ENCODE measurements at regions not wholly inside any gene's neighbourhood (a gene's known extent, or its start where the extent isn't known, plus 50 kb on each side); places are given as distances from the start of the nearest gene placed in this dataset.
"Not testable (repeated sequence)": the region's sequence is repeated elsewhere in the genome, so short reads cannot be mapped to it uniquely, and the experiment has no call there.

DNA sequence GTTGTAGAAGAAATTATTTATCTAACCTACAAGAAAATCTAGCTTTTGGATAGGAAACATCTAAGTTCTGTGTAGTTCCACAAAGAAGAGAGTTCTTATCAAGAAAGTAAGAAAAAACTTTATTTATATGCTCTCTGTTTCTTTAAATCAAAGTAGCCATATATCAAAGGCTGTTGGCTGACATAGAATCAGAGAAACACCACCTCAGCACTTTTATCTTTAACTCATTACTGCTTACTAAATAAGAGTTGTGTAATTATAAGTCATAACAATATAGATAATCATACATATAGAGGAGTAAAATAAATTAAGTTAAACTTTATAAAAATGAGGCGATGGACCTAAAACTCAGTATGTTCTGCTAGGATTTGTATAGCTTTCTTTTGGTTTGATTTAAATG lies 570.6 kb downstream of the PCDH17 start:
- no peak for DNase-seq

DNA sequence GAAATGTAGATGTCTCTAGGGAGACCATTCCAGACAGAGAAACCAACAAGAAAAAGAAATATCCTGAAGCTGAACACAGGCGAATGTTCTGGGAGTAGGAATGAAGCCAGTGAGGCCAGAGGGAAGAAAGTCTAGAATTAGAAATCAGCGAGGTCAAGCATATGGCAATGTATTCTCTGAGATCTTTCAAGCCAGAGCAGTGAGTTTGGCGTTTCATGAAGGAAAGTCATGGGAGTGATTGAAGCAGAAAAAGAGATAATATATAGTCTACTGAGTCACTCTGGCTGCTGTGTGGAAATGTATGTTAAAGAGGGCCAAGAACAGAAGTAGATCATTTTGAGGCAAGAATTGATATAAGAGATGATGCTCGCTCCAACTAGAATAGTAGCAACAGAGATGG lies 576.0 kb downstream of the PCDH17 start:
- no peak for DNase-seq

DNA sequence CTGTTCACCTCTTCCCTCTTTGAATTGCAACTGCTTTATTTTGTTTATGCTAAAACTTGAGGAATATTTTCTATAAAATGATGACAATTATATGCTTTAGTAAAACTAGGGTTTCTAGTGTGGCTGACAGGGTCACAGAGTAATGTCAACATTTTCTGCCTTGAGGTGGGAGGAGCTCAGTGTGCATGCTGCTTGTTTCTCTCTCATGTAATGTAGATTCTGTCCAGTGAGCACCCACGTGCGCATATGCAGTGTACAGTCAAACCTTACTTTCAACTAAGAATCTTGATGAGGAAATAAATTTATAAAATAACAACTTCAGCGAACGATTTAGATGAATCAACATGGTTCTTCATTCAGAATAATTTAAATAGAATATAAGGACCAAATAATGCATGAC lies 603.9 kb downstream of the PCDH17 start:
- DNase-seq = no peak

DNA sequence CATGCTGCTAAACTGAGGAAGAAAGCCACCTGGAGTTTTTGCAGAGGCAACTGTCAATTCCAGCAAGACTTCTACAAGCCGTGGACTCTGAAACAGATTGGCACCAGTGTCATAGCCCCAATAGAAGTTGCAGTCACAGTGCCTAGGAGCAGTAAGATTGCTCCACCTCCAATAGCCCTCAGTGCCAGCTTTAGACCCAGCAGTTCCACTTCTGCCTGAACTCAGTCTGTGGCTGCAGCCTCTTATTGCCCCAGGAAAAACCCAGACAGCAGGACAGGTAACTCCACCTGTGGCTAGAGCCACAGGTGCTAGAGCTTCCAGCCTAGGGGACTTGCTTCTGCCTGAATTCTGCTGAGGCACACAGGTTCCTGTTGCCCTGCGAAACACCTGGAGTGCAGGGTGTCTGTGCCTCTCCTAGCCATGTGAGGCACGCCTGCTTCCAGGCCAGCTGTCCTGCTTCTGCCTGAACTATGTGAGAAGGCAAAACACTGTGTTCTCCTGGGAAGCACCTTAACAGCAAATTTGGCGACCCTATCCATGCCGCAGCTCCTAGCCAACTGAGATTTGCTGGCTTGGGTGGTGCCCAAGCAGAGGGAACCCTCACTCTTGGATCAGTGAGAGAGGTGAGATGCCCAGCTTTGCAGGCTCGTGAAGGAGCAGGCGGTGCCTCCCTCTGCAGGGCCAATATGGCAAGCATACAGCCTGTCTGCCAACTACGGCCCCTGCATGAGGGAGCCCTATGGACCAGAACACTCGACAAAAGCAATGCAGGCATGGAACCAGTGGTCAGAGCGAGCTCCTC lies 607.6 kb downstream of the PCDH17 start:
- no peak for DNase-seq

DNA sequence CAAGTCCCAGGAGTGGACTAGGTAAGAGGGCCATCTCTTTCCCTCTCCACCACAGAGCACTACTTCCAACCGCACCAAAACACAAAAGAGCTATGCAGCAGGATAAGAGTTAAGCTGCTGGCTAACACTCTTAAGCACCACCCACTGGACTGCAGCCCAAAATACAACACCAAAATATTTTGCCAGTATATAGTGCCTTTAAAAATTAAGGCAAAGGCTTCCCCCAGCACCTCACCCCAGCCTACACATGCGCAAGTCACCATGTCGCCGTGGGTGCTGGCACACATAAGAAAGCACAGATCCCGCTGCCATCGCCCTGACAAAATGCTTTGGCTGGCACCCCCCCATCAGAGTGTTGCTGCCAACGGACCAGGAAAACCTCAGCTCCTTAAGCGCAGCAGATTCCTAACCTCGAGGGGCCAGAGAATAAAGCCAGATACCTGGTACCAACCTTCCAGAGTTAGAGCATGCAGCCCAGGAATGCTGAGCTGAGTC lies 608.3 kb downstream of the PCDH17 start:
- no peak for DNase-seq

DNA sequence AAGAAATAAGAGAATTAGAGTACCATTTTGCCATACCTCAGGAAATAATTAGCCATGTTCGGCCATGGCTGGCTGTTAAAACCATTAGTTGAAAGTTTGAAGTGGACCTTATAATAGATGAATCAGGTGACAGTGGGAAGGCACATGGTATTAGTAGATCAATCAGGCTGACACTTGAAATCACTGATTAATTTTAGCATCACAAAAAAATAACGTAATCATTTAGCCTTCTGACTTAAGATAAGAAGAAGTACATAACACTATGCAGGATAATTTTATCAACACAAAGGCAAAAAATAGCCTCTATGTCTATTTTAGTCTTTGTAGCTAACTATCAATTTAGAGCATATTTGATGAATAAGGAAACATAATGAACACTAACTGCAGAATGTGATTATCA lies 615.5 kb downstream of the PCDH17 start:
- no peak for DNase-seq

DNA sequence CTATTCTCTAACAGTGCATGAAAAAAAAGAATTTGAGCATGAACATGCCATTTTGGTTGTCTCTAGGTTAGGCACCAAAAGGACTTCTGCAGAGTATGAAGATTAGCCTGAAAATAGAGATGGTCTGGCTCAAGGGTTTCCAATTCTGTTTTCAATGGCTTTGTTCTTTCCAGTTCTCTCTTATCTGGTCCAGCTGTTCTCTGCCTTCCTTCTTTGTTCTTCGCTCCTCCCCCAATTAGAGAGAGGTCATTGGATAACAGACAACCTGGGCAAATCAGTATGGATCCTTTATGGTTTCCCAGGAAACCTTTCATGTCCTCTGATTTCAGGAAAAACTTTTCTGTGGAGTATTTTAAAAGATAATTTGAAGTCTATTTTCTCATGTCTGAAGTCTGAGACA lies 623.4 kb downstream of the PCDH17 start:
- no peak for DNase-seq

DNA sequence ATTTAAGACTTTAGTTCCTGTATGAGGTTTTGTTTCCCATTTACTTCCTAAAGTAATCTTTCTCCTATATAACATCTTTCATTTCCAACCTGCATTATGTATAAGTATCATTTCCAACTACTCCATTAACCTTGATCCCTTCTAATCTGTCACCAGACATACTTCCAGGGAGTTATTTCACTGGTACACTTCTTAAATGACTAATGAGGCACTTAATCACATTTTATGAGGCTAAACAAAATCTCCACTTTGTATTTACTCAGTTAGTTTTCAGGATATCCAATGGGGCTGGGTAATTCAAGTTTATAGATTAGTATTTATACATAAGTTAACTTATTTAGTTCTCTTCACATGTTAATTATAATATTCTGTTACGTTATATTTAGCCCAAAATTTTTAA lies 634.7 kb downstream of the PCDH17 start:
- no peak for DNase-seq

DNA sequence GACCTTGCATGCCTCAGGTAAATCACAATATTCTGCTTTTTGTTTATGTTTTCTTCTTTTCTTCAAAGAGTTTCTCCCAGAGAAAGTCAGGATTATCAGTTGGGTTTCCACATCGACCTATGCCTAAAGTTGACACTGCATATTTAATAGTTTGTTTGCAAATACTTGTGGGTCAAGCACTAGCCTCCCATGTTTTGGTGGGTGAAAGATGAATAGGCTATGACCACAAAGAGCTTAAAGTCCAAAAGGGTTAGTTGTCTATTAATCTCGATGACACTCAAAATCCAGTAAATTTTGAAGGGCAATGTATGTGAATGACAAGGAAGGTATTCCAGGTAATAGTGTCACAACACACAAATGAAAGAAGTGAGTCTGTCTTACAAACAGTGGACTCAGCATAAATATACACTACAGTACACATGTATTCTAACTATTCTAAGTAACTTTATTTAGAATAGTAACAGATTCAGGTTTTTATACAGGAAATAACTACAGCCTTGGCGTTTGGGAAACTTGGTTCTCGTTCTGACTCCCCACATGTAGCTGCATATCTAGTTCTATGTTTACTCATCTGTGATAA lies 667.1 kb downstream of the PCDH17 start:
- DNase-seq = no peak

DNA sequence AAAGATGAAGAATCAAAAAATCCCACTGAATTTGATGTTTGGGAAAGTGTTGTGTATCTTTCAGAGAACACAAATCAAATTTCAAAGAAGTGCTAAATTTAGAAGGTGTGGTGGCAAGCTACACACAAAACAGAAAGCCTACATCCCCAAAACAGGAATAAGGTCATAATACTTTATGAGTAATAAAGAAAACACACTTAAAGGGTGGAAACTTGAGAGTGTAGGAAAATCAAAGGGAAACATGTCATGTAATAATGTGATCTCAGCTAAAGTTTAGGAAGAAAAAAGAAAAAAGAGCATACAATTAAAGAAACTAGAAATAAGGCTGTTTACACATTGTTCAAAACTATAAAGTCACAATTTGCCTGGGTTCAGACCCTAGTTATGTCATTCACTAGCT lies 668.7 kb downstream of the PCDH17 start:
- DNase-seq = no peak

DNA sequence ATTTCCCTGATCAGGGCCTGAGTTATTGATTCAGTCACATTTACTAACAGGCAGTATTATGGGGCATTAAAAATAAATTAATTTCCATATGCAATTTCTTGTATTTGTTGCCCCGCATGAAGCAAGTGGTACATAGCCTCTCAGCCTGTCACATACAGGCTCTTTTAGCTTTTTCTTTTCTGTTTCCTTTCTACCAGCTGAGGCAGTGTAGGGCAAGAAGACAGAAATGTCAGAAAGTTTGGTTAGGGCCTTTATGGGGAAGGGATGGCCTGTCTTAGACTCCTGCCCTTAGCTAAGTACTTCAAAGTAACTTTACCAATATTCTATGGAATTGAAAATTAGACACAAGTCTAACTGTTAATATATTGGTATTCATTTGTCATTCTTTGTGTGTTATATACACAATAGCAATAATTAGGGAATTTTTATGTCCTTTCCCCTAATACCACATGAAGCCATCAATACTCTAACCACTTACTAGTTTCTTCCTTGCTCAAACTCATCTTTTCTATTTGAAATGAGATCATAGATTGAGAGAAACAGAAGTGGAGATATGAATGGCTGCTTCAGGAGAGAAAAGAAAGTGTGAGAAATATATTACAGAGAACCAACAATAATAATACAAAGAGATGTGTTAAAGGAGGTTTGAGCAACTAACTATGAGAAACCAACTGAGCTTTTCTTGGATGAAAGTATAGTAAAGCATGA lies 669.6 kb downstream of the PCDH17 start:
- no peak for DNase-seq

DNA sequence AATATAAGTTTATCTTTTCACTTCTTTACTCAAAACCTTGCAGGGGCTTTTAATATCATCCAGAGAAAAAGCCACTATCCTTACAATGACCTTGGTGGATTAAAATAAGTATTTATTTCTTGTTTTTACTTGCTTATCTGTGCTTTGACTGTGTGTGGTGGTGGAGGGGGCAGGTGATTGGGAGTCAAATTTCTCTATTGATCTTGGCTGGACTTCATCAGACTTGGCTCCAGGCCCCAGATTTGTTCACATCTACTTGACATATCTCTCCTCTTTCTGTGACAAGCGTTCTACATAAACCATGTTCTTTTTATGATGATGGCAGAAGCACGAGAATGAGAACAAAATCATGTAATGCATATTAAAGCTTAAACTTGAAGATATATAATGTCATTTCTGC lies 670.8 kb downstream of the PCDH17 start:
- DNase-seq = no peak

DNA sequence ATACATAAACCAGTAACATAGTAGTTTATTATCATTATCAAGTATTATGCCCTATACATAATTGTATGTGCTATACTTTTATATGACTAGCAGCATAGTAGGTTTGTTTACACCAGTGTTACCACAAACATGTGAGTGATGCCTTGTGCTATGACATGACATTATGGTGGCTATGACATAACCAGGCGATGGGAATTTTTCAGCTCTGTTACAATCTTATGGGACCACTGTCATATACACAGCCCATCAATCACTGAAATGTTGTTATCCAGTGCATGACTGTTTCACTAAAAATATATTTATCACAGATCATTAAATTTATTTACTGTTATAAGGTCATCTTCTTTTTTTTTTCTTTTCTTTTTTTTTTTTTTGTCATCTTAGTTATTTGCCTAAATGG lies 674.5 kb downstream of the PCDH17 start:
- no peak for DNase-seq

DNA sequence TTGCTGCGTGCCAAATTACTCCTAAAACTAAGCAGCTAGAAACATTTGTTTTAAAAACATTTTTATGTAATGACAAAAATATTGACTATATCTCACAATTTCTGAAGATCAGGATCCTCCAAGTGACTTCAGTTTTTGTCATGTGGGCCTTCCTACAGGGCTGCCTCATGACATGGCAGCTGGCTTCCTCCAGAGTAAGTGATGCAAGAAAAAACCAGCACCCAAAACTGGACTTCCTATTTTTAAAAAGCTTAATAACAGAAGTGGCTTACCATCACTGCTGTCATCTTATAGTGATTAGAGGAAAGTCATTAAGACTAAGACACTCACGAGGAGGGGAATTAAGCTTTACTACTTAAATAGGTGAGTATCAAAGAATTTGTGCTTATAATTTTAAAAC lies 681.7 kb downstream of the PCDH17 start:
- no peak for DNase-seq

DNA sequence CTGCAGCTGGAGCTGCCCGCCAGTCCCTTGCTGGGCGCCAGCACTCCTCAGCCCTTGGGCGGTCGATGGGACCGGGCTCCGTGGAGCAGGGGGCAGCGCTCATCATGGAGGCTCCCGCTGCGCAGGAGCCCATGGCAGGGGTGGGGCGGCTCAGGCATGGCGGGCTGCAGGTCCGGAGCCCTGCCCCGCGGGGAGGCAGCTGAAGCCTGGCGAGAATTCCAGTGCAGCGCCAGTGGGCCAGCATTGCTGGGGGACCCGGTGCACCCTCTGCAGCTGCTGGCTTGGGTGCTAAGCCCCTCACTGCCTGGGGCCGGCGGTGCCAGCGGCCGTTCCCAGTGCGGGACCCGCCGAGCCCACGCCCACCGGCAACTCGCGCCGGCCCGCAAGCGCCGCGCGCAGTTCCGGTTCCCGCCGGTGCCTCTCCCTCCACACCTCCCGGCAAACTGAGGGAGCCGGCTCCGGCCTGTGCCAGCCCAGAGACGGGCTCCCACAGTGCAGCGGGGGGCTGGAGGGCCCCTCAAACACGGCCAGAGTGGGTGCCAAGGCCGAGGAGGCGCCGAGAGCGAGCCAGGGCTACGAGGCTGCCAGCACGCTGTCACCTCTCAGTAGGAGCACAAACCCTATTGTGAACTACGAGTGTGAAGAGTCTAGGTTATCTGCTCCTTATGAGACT lies 687.1 kb downstream of the PCDH17 start:
- peak; percentile 52 for DNase-seq

DNA sequence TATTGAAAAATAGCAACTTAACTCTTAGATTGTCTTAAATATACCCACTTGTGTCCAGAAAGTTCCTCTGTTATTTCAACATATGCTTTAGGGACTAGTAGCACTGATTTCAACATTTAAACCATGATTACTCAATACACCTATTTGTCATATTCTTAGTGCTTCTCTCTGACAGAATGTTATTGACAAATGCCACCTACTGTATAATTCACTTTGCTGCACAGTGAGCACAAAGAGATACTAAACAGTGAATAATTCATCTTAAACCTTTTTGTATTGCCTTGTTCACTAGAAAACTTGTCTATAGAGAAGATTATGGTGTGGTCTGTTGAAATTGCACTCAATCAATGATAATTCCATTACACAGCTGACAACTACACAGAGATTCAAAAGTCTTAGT lies 692.6 kb downstream of the PCDH17 start:
- DNase-seq = no peak

DNA sequence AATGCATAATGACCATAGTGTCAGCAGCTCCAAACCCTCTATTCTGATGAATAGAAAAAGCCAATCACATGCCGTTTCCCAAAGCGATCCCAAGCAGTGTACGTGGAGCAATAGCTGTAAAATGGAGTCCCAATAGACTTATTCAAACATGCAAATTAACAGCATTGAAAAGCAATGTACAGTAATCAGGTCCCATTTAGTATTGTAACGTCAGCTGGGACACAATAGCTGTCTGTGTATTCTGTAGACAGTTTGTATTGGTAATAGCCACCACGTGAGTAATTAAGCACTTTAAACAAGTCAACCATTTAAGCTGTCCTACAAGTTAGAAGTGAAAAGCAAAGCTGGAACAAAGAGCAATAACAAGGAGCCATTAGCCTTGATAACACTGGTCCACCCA lies 698.2 kb downstream of the PCDH17 start:
- peak; percentile 0 for DNase-seq

DNA sequence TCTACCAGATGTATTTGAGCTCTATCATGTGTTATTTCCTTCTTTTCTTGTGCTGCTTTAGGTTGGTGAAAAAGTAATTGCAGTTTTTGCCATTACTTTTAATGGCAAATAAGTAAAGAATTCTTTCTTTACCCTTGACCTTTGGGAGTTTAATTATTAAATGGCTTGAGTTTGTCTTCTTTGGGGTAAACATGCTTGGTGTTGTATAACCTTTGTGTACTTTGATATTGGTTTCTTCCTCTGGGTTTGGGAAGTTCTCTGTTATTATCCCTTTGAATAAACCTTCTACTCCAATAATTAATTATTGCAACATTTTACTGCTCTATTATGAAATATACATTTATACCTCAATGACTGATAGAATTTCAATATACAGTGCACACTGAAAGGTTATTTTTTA lies 709.4 kb downstream of the PCDH17 start:
- DNase-seq = no peak

DNA sequence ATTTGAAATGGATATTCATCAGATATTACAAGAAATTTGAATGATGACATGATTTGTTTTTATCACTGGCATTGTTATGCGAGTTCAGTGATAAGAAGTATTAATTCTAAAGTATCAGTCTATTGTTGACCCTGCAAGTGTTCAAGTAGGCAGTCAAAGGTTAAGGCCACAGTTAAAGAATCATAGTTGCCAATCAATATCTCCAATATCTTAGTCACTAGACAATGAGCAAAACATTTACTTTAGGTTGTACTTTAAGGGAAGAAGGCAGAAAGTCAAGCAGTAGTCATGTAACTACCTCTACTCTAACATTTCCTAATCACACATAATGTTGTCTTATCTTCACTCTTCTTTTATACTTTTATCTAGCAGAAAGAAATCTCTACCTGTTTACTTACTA lies 709.8 kb downstream of the PCDH17 start:
- no peak for DNase-seq

DNA sequence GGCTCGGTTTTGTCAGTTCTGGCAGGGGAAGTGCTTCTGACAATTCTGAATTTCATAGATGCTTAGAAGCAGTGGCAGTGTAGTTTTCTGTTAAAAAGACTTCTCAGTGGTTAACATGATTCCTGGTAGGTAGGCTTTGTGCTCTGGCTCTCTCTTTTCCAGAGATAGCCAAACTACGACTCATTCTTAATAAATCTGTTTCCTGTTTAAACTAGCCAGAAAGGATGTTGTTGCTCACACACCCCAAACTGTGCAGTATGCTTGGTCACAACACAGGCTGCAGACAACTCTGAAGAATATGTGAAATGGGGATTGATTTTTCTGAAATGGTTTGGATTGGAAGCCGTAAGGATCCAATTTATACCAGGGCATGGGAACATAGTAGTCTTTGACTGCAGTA lies 711.5 kb downstream of the PCDH17 start:
- DNase-seq = no peak

DNA sequence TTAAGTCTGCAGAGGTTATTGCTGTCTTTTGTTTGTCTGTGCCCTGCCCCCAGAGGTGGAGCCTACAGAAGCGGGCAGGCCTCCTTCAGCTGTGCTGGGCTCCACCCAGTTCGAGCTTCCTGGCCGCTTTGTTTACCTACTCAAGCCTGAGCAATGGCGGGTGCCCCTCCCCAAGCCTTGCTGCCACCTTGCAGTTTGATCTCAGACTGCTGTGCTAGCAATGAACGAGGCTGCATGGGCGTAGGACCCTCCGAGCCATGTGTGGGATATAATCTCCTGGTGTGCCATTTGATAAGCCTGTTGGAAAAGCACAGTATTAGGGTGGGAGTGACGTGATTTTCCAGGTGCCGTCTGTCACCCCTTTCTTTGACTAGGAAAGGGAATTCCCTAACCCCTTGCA lies 720.6 kb downstream of the PCDH17 start:
- not testable (repeated sequence) for DNase-seq

DNA sequence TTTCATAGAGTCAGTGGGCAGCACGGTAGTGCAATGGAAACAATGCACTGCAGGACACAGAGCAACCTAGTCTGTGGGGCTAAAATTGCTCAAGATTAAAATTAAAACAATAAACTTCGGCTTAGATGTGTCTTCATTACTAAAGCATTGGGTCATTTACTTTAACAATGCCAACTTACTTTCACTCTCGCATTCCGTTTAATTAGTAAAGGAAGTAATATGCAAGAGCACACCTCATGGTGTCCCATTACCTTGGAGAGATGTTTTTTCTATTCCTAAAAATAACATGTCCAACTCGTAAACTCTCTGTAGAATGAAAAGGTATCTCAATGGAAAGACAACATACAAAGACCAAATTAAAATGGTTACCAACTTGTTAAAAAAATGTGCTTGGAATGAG lies 738.4 kb downstream of the PCDH17 start:
- DNase-seq = no peak

DNA sequence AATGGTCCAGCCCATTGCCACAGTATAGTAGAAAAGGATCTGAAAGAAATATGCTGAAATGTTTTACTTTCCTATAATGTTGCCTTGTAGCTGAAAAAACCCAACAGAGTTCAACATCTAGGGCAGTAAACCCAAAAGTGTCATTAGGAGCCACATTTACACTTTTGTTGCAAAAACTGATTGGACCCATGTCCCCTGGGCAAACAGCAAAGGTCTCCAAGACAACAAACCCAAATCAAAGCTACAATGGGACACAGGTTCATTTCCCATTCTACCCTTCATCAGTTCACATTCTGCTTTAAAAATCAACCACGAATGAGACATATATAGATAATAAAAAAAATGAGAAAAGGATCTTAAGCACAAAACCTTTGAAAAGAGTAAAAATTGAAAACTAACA lies 744.8 kb downstream of the PCDH17 start:
- DNase-seq = no peak

DNA sequence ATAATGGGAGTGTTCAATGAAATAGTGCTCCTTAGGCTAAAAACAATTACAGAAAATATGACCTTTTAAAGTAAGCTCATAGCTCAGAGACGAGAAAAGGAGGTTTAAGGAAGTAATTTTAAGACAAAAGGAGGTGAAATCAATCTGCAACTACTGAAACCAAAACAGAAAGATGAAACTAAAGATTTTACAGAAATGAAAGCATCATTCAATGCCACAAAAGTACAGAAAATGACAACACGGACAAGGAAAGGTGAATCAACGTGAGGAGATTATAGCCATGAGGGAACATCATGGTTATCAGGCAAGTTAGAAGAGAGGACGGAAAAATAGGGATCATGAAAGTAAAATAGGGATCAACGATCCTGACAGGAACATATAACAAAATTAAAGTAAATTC lies 745.2 kb downstream of the PCDH17 start:
- no peak for DNase-seq

All from NCI-H146 (cell line).